ENCODE measurements at regions not wholly inside any gene's neighbourhood (a gene's known extent, or its start where the extent isn't known, plus 50 kb on each side); places are given as distances from the start of the nearest gene placed in this dataset.
A peak's percentile ranks its signal among the peaks of the same experiment; 100 is the strongest.

- DNase-seq, result peak; percentile 52
These were observed 155.2 kb downstream of the TRIM29 start for GRCh38 chr11:119982517-119983239.

DNA sequence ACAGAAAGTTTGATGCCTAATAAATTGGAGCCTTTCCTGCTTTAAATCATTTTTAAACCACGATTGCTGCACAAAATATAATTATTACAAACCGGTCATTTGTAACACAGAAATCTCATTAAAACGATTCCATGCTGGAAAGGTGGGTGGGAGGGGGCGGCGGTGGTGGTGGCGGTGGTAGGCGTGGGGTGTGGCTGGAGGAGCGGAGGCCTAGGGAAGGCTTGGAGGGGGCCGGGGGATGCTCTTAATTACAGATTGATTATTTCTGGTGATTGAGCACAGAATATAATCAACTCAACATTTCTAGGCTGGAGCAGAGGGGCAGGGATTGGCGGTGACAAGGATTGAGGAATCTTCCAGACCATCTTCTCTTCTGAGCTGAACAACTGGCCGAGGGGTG, 157.5 kb downstream of the TRIM29 start:
- no peak for DNase-seq

DNA sequence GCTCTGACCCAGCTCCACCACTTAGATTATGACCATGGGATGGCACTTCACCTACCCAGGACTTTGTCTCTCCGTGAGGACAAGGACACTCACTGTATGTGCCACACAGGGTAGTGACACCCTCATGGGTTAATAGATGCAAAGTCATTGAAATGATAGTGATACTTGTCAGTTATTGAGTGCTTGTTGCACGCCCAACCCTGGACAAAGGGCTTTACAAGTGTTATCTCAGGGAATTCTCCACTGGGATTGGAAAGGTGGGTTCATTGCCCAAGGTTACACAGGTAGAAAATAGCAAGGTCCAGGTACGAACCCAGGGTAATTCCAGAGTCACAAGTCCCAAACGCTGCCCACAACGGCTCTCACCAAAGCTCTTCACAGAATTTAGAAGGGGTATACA, 158.2 kb downstream of the TRIM29 start:
- no peak for DNase-seq

DNA sequence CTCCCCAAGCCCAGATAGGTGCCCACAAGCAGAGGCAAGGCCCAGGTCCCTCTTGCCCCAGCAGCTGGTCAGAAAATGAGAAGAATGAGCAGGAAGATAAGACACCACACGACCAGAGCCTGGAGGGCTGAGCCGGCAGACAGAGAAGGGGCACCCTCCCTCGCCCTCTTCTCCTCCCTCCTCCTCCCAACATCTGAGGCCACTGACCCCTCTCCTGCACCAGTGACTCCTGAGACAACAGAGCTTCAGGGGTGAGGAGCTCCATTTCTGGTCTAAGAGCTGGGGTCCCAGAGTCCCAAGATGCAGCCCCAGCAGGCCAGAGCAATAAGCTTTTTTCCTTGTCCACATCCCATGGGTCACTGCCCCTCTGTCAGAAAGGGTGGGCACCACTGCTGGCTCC, 159.2 kb downstream of the TRIM29 start:
- no peak for DNase-seq

GRCh38 chr11:119977881-119978280, 160.0 kb downstream of the TRIM29 start:
- DNase-seq, result no peak

DNA sequence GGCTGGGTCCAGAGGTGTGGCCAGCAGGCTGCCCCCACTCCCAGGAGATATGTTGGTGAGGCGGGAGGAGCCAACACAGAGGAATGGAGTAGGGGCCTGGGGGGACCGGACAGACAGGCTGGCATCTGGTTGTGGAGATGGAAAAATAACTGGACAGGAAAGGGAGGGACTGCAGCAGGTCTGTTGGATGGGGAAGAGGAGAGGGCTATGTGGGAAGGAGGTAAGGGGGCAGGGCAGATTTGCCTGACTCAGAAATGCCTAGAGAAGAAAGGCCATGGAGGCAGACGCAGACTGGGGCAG, 160.4 kb downstream of the TRIM29 start:
- DNase-seq, result no peak

DNA sequence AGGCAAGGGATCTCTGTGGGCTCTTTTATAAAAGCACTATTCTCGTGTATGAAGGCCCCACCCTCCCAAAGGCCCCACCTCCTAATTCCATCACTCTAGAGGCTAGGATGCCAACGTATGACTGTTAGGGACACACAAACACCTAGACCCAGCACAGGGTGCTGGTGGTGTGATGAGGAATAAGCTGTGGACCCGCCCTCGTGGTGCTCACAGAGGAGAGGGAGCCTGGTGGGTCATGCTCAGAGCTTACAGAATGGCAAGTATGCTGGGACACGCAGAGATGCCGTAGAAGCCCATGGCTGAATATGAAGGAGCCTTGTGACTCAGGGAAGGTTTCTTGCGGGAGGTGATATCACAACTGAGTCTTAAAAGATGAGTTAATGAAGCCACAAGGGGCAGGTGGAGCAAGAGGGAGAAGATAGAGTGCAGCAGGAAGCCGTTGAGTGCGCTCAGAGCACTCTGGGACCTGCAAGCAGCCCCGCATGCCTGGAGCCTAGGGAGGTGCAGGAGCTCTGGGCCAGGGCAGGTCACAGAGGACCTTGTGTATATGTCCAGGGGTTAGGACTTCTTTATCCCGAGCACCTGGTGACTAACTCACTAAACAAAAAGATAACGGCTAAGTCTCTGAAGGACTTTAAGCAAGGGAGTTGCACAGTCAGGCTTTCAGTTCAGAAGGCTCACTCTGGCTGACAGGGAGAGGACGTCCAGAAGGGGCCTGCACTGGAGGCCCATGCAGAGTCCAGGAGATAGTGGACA, 160.9 kb downstream of the TRIM29 start:
- no peak for DNase-seq

- DNase-seq, result no peak
These were observed 162.3 kb downstream of the TRIM29 start for GRCh38 chr11:119975561-119976152.

GRCh38 chr11:119974467-119974866, 163.4 kb downstream of the TRIM29 start:
- DNase-seq, result no peak

- no peak for DNase-seq
These were observed 163.9 kb downstream of the TRIM29 start for GRCh38 chr11:119974051-119974450.

- DNase-seq, result no peak
These were observed 165.6 kb downstream of the TRIM29 start for GRCh38 chr11:119972281-119972680.

GRCh38 chr11:119970555-119971304, 167.2 kb downstream of the TRIM29 start:
- no peak for DNase-seq

- no peak for DNase-seq
These were observed 173.5 kb downstream of the TRIM29 start for GRCh38 chr11:119964136-119965025.

- DNase-seq, result no peak
These were observed 180.0 kb downstream of the TRIM29 start for GRCh38 chr11:119957951-119958350.

DNA sequence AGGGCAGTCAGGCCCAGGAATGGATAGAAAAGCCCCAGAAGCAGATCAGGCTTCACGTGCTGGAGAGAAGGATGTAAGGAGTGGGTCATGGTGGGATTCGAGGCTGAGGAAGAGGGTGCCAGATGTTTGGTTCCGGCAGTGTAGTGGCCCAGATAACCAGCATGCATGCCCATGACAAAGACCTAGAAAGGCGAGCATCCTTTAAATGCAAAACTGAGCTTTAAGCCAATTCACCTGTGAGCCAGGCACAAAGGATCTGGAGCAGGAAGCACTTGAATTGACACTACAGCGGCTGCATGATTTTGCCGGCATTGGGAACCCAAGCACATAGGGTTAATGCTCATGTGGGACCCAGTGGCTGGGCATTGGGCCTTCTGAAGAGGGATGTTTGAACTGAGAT, 185.5 kb downstream of the TRIM29 start:
- DNase-seq, result no peak

- DNase-seq, result no peak
These were observed 194.6 kb downstream of the TRIM29 start for GRCh38 chr11:119943298-119943655.

- DNase-seq, result no peak
These were observed 195.2 kb downstream of the TRIM29 start for GRCh38 chr11:119942583-119943297.

GRCh38 chr11:119941636-119942411, 196.1 kb downstream of the TRIM29 start:
- no peak for DNase-seq

GRCh38 chr11:119941171-119941570, 196.7 kb downstream of the TRIM29 start:
- no peak for DNase-seq

GRCh38 chr11:119940401-119940976, 197.4 kb downstream of the TRIM29 start:
- no peak for DNase-seq

DNA sequence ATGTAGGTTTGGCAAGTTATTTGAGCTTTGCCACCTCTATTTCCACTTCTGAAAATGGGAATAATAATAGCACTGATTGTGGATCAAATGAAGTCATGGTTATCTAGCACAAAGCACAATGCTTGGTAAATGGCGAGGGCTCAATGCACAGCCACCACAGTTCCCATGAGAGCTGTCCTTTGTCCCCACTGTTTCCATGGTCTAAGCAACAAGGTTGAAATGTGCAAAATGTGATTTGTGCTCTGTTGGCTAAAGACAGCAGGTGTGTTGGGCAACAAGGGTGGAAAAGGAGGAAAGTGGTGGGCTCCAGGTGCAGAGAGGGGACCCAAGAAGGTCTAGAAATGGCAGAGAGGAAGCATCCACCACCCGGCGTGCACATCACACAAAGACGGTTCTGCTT, 200.5 kb downstream of the TRIM29 start:
- no peak for DNase-seq

All from fibroblast of upper back skin (primary cell).